ENCODE measurements at regions not wholly inside any gene's neighbourhood (a gene's known extent, or its start where the extent isn't known, plus 50 kb on each side); places are given as distances from the start of the nearest gene placed in this dataset.
"Not testable (repeated sequence)": the region's sequence is repeated elsewhere in the genome, so short reads cannot be mapped to it uniquely, and the experiment has no call there.

- Histone ChIP-seq H3K27ac (no peak overlapping the region), H3K36me3 (no peaks in the 10 kb centered on the region), H3K9me3 (no peaks in the 10 kb centered on the region), H3K4me1 (no peaks in the 10 kb centered on the region), H3K4me3 (no peak overlapping the region), H3K27me3 (replicated peaks in 1 of 7) (peaks cover 0 to 10% (median 0%) of the 10 kb centered on the region in 7 donors)
- DNase-seq: no peak
- intact Hi-C loops (cut with DNase I; ENCODE audit: low total_unique reads): no loop called here
- WGBS, 5 donors: 28 to 48% (median 42%) methylated on average over 1 of the region's 1 CpG
- TF ChIP-seq CTCF (IDR thresholded peaks at IDR 0.05 in 8 of 11, conservative IDR thresholded peaks at IDR 0.05 in 3 of 11) (no peak), POLR2AphosphoS5 (IDR thresholded peaks at IDR 0.05) (no peak), POLR2A (IDR thresholded peaks at IDR 0.05) (no peak)
Observed at GRCh38 chr16:58793366-58793765, 59.2 kb upstream of the GOT2 start.

- WGBS, 5 donors: 45 to 70% (median 65%) methylated on average over 2 of the region's 2 CpGs
- no peaks in the 10 kb centered on the region for H3K4me1 ChIP-seq
- peaks cover 0 to 10% (median 0%) of the 10 kb centered on the region in 7 donors for H3K27me3 ChIP-seq (replicated peaks in 1 of 7)
- no peak overlapping the region for H3K4me3 ChIP-seq
- TF ChIP-seq POLR2AphosphoS5 (IDR thresholded peaks at IDR 0.05): no peak
- no peak for TF ChIP-seq CTCF (IDR thresholded peaks at IDR 0.05 in 8 of 11, conservative IDR thresholded peaks at IDR 0.05 in 3 of 11)
- TF ChIP-seq POLR2A (IDR thresholded peaks at IDR 0.05): no peak
- no peak for DNase-seq
- H3K27ac ChIP-seq: no peak overlapping the region
- intact Hi-C loops (cut with DNase I; ENCODE audit: low total_unique reads): no loop called here
- no peaks in the 10 kb centered on the region for H3K36me3 ChIP-seq
- H3K9me3 ChIP-seq: no peaks in the 10 kb centered on the region
Observed at GRCh38 chr16:58792188-58792587, 58.1 kb upstream of the GOT2 start.

- not testable (repeated sequence) for H3K9me3 ChIP-seq
Observed at GRCh38 chr16:58790816-58791557, 56.9 kb upstream of the GOT2 start.

GRCh38 chr16:58789351-58789750 lies 55.2 kb upstream of the GOT2 start:
- H3K4me3 ChIP-seq: no peak overlapping the region
- intact Hi-C loops (cut with DNase I; ENCODE audit: low total_unique reads): no loop called here
- H3K27me3 ChIP-seq (replicated peaks in 1 of 7): peaks cover 0 to 3% (median 0%) of the 10 kb centered on the region in 7 donors
- WGBS, 5 donors: 63 to 81% (median 70%) methylated on average over 3 to 4 of the region's 4 CpGs
- DNase-seq: no peak
- TF ChIP-seq POLR2A (IDR thresholded peaks at IDR 0.05): no peak
- no peak for TF ChIP-seq POLR2AphosphoS5 (IDR thresholded peaks at IDR 0.05)
- TF ChIP-seq CTCF (IDR thresholded peaks at IDR 0.05 in 8 of 11, conservative IDR thresholded peaks at IDR 0.05 in 3 of 11): no peak
- H3K27ac ChIP-seq: no peak overlapping the region
- H3K36me3 ChIP-seq: no peaks in the 10 kb centered on the region
- H3K4me1 ChIP-seq: no peaks in the 10 kb centered on the region
- peaks cover 0 to 10% (median 0%) of the 10 kb centered on the region in 8 donors for H3K9me3 ChIP-seq

More at GRCh38 chr16:58790816-58791557, 56.9 kb upstream of the GOT2 start:
- H3K36me3 ChIP-seq; H3K27me3 ChIP-seq (replicated peaks in 1 of 7); H3K27ac ChIP-seq; intact Hi-C loops (cut with DNase I; ENCODE audit: low total_unique reads); H3K4me3 ChIP-seq; DNase-seq; H3K4me1 ChIP-seq: not testable (repeated sequence)
- WGBS, 5 donors: 92 to 96% (median 95%) methylated on average over 17 to 32 of the region's 32 CpGs

Small RNA genes in the stretch of these regions (small RNA-seq; reads per million reads assigned to genes)
- gene AC018554.2: 0 reads per million in 4 donors
- gene AC092121.1: 0 reads per million in 4 donors
- gene RF00017: 0 reads per million in 4 donors
- 0 to 0.14 (median 0.10) reads per million in 4 donors for gene RNU4-58P
- 0 reads per million in 4 donors for gene RPS27P27
